ENCODE measurements at regions not wholly inside any gene's neighbourhood (a gene's known extent, or its start where the extent isn't known, plus 50 kb on each side); places are given as distances from the start of the nearest gene placed in this dataset.

DNA sequence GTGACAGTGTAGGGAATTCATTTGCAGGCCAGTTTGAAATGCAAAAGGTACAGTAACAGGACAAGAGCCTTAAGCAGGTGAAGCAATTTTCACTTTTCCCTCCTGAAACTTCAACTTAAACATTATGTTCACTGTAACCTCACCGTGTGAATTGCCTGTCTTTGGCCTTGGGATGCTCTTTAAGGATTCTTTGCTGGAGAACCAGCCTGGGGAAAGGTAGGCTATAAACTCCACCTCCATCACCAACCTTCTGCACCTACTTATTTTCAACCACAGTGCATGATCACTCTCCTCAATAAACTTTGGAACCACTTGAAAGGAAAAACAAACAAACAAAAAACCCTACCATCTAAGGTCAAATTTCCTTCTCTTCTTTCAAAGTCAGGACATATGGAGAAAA is 300.5 kb downstream of the TLE1 start:
- H3K36me3 ChIP-seq (ENCODE audit: control insufficient read depth, insufficient read depth, low read length): no peaks in the 10 kb centered on the region
- H3K9me3 ChIP-seq (ENCODE audit: control insufficient read depth, insufficient read depth, low read length): no peaks in the 10 kb centered on the region
- H3K27ac ChIP-seq (ENCODE audit: low read depth, low read length): no peak overlapping the region
- H3K27me3 ChIP-seq (ENCODE audit: control insufficient read depth, insufficient read depth, low read length): no peaks in the 10 kb centered on the region
- no peak overlapping the region for H3K4me3 ChIP-seq (ENCODE audit: low read depth, low read length)
- H3K9ac ChIP-seq (ENCODE audit: low read depth, low read length): no peak overlapping the region
- peaks cover 17% of the 10 kb centered on the region for H3K4me1 ChIP-seq (ENCODE audit: control insufficient read depth, insufficient read depth, low read length)

DNA sequence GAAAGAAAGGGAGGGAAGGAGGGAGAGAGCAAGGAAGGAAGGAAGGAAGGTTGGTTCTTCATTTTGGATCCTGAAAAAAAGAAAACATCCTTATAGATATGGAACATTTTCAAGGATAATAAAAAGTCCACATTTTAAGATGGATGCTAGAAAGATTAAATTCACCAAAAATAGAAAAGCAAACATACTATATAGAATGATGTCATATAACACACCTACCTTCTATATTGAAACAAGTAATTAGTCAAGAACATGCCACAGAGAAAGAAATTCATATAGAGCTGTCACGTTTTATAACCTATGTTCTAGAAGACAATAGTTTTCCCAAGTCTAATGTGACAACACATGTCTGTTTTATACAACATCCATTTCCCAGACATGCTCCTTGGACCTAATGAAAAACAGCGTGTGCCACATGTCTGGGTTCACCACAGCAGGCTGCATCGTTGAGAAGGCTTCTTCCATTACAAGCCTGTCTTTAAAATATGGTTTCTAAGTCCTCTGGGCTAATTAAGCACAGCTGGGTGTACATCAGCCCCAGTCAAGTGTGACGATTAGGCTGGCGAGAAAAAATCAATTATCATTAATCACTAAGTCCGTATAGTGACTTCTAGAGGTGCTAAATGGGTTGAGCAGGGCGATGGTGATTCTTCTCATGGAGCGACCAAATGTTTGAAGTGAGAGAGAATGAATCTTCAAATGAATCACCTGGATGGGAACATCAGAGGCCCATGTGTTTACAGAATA is 301.8 kb downstream of the TLE1 start:
- no peaks in the 10 kb centered on the region for H3K27me3 ChIP-seq (ENCODE audit: control insufficient read depth, insufficient read depth, low read length)
- no peaks in the 10 kb centered on the region for H3K9me3 ChIP-seq (ENCODE audit: control insufficient read depth, insufficient read depth, low read length)
- H3K4me3 ChIP-seq (ENCODE audit: low read depth, low read length): no peak overlapping the region
- H3K4me1 ChIP-seq (ENCODE audit: control insufficient read depth, insufficient read depth, low read length): peaks cover 17% of the 10 kb centered on the region
- no peak overlapping the region for H3K9ac ChIP-seq (ENCODE audit: low read depth, low read length)
- H3K36me3 ChIP-seq (ENCODE audit: control insufficient read depth, insufficient read depth, low read length): no peaks in the 10 kb centered on the region
- H3K27ac ChIP-seq (ENCODE audit: low read depth, low read length): no peak overlapping the region

DNA sequence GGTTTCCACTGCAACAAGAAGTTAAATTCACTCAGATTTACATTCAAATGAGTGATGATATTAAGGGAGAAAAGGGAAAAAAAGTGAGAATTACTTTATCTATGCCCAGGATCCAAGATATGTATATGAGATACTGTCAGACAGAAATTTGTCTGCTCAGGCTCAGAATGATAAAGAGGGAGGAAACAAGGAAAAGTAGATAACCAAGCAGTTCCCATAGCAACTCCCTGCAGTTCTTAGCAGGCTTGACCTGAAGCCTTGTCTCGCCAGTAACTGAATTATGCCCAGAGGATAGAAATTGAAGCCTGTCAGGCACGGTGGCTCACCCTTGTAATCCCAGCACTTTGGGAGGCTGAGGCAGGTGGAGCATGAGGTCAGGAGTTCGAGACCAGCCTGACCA is 304.4 kb downstream of the TLE1 start:
- peaks cover 12% of the 10 kb centered on the region for H3K4me1 ChIP-seq (ENCODE audit: control insufficient read depth, insufficient read depth, low read length)
- H3K9ac ChIP-seq (ENCODE audit: low read depth, low read length): no peak overlapping the region
- no peaks in the 10 kb centered on the region for H3K27me3 ChIP-seq (ENCODE audit: control insufficient read depth, insufficient read depth, low read length)
- no peak overlapping the region for H3K4me3 ChIP-seq (ENCODE audit: low read depth, low read length)
- H3K36me3 ChIP-seq (ENCODE audit: control insufficient read depth, insufficient read depth, low read length): no peaks in the 10 kb centered on the region
- no peak overlapping the region for H3K27ac ChIP-seq (ENCODE audit: low read depth, low read length)
- H3K9me3 ChIP-seq (ENCODE audit: control insufficient read depth, insufficient read depth, low read length): no peaks in the 10 kb centered on the region

DNA sequence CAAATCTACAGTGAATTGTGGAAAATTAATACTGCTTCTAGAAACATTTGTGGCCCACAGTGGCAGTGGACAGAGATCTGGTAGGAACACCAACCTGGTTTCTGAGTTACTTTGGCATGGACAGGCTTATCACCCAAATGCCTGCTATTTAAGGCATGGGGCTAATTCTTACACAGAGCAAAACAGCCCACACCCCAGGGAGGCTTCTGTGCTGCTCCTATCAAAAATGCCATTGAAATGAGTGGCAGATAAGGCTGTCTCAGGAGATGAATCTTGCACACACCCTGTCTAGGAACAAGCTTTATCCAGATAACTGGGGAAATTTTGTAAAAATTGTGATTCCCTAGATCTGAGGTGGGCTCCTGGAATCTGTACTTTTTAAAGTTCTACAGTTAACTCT is 307.1 kb downstream of the TLE1 start:
- Histone ChIP-seq H3K27ac (ENCODE audit: low read depth, low read length) (no peak overlapping the region), H3K9ac (ENCODE audit: low read depth, low read length) (no peak overlapping the region), H3K36me3 (ENCODE audit: control insufficient read depth, insufficient read depth, low read length) (no peaks in the 10 kb centered on the region)

DNA sequence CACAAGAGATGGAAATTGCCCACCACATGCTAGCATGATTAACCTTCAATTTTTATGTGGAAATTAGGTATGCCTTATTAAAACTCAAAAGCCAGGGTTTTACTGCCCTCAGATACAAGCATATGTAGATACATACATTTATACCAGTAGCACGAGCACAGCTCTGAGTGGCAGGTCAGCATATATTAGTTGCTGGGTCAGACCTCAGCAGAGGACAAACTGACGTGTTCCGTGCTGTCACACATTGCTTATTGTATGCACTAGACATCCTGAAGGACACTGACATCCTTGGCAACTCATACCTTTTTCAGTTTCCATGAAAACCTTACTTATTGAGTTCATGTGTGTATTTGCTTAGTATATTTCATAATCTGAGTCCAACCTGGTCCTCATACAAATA is 307.7 kb downstream of the TLE1 start:
- H3K9me3 ChIP-seq (ENCODE audit: control insufficient read depth, insufficient read depth, low read length): no peaks in the 10 kb centered on the region
- H3K4me3 ChIP-seq (ENCODE audit: low read depth, low read length): no peak overlapping the region
- no peak overlapping the region for H3K27ac ChIP-seq (ENCODE audit: low read depth, low read length)
- H3K4me1 ChIP-seq (ENCODE audit: control insufficient read depth, insufficient read depth, low read length): no peaks in the 10 kb centered on the region
- H3K9ac ChIP-seq (ENCODE audit: low read depth, low read length): no peak overlapping the region
- H3K27me3 ChIP-seq (ENCODE audit: control insufficient read depth, insufficient read depth, low read length): no peaks in the 10 kb centered on the region
- no peaks in the 10 kb centered on the region for H3K36me3 ChIP-seq (ENCODE audit: control insufficient read depth, insufficient read depth, low read length)

More for the DNA sequence above, 307.1 kb downstream of the TLE1 start:
- H3K4me1 ChIP-seq (ENCODE audit: control insufficient read depth, insufficient read depth, low read length): no peaks in the 10 kb centered on the region
- H3K4me3 ChIP-seq (ENCODE audit: low read depth, low read length): no peak overlapping the region
- H3K27me3 ChIP-seq (ENCODE audit: control insufficient read depth, insufficient read depth, low read length): no peaks in the 10 kb centered on the region
- H3K9me3 ChIP-seq (ENCODE audit: control insufficient read depth, insufficient read depth, low read length): no peaks in the 10 kb centered on the region

DNA sequence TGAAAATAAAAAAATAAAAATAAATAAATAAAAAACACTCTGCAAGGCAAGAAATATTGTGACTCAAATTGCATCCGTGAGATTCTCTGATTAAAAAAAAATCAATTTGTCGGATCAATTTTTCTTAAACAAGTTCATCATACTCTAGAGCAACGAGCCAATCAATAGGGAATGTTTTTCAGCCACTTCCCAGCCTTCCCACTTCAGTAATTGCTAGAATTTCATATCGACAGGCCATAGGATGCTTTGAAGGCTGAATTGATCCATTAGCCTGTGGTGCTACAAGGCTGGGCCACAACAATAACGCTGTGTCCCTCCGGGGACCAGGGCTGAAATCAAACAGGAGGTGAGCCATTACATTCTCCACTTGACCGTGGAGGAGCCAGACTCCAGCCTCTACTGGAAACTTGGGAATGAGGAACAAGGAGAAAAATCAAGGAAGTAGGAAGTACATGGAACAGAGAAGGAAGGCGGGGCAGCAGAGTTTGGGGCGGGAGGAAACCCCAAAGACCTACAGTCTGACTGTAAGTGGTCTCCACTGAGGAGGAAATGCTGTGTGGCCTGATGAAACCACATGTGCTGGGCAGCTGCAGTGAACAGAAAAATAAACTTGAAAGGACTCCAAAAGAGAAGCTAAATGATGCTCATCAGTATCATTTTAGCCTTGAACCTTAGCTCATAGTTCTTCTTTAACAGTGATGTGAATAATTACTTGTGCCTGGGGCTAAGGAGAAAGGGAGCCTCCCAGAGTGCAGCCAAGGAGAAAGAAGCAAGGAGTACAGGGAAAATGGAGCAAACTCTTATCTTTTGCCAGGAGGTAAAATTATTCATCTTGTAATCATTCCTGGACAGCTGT is 308.6 kb downstream of the TLE1 start:
- H3K4me3 ChIP-seq (ENCODE audit: low read depth, low read length): no peak overlapping the region
- H3K27me3 ChIP-seq (ENCODE audit: control insufficient read depth, insufficient read depth, low read length): no peaks in the 10 kb centered on the region
- H3K9ac ChIP-seq (ENCODE audit: low read depth, low read length): no peak overlapping the region
- no peaks in the 10 kb centered on the region for H3K36me3 ChIP-seq (ENCODE audit: control insufficient read depth, insufficient read depth, low read length)
- no peaks in the 10 kb centered on the region for H3K9me3 ChIP-seq (ENCODE audit: control insufficient read depth, insufficient read depth, low read length)
- H3K4me1 ChIP-seq (ENCODE audit: control insufficient read depth, insufficient read depth, low read length): no peaks in the 10 kb centered on the region
- H3K27ac ChIP-seq (ENCODE audit: low read depth, low read length): no peak overlapping the region

DNA sequence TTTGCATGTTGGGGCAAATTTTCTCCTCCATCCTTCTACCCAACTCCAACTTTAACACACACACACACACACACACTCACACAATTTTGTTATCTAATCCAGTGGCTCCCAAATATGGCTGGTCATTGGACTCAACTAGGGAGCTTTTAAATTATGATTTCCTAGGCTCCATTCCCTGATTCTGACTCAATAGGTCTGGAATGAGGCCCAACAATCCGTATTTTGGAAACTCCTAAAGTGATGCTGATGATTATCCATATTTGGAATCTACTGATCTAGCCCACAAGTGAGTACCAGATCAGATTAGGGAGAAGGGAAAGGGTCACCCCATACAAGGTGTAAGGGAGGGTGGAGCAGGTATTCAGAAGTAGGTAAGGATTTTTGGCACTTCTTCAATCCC is 309.7 kb downstream of the TLE1 start:
- Histone ChIP-seq H3K9me3 (ENCODE audit: control insufficient read depth, insufficient read depth, low read length) (no peaks in the 10 kb centered on the region), H3K4me1 (ENCODE audit: control insufficient read depth, insufficient read depth, low read length) (0 out of 2 replicates have a peak, but pooled peaks cover 8% of the 10 kb centered on the region), H3K27me3 (ENCODE audit: control insufficient read depth, insufficient read depth, low read length) (no peaks in the 10 kb centered on the region), H3K27ac (ENCODE audit: low read depth, low read length) (no peak overlapping the region), H3K4me3 (ENCODE audit: low read depth, low read length) (no peak overlapping the region), H3K36me3 (ENCODE audit: control insufficient read depth, insufficient read depth, low read length) (no peaks in the 10 kb centered on the region), H3K9ac (ENCODE audit: low read depth, low read length) (no peak overlapping the region)

DNA sequence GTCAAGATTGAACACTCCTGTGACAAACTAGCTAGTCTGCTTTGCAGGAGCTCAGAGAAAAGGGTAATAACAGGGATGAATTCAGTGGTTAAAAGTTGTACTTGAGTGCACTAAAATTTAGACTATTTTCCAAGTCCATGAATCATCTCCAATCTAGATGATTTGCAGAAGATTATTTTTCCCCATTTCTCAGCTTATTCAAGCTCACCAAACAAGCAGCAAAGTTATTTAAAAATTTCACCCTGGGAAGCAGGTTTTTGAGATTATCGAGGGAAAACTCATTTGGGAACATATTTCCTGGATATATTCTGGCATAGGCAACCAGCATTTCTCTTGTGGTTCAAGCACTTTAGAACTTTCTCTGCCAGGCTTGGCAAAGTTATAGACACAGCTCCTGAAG is 311.4 kb downstream of the TLE1 start:
- Histone ChIP-seq H3K27ac (ENCODE audit: low read depth, low read length) (no peak overlapping the region), H3K27me3 (ENCODE audit: control insufficient read depth, insufficient read depth, low read length) (no peaks in the 10 kb centered on the region), H3K36me3 (ENCODE audit: control insufficient read depth, insufficient read depth, low read length) (no peaks in the 10 kb centered on the region), H3K4me1 (ENCODE audit: control insufficient read depth, insufficient read depth, low read length) (0 out of 2 replicates have a peak, but pooled peaks cover 9% of the 10 kb centered on the region), H3K9me3 (ENCODE audit: control insufficient read depth, insufficient read depth, low read length) (no peaks in the 10 kb centered on the region), H3K9ac (ENCODE audit: low read depth, low read length) (no peak overlapping the region), H3K4me3 (ENCODE audit: low read depth, low read length) (no peak overlapping the region)

DNA sequence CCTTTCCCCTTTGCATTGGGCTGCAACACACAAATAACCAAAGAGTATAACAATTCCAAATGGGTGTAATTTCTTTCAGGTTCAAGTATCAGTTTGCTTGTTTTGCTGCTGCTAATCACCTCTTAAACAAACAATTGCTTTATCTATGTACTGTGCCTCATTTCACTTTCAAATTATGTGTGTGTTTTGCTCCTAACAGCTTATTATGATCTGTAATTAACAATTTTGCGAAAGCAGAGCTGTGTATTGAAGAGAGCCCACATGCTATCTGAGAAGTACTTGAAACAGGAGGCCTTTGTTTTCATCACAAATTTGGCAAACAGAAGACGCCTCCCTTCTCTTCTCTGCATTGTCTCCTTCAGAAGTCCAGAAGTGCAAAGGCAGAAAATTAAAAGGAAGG is 312.0 kb downstream of the TLE1 start:
- no peak overlapping the region for H3K4me3 ChIP-seq (ENCODE audit: low read depth, low read length)
- H3K9ac ChIP-seq (ENCODE audit: low read depth, low read length): no peak overlapping the region
- H3K27ac ChIP-seq (ENCODE audit: low read depth, low read length): no peak overlapping the region
- peaks cover 14% of the 10 kb centered on the region for H3K4me1 ChIP-seq (ENCODE audit: control insufficient read depth, insufficient read depth, low read length)
- H3K27me3 ChIP-seq (ENCODE audit: control insufficient read depth, insufficient read depth, low read length): no peaks in the 10 kb centered on the region
- no peaks in the 10 kb centered on the region for H3K36me3 ChIP-seq (ENCODE audit: control insufficient read depth, insufficient read depth, low read length)
- no peaks in the 10 kb centered on the region for H3K9me3 ChIP-seq (ENCODE audit: control insufficient read depth, insufficient read depth, low read length)

DNA sequence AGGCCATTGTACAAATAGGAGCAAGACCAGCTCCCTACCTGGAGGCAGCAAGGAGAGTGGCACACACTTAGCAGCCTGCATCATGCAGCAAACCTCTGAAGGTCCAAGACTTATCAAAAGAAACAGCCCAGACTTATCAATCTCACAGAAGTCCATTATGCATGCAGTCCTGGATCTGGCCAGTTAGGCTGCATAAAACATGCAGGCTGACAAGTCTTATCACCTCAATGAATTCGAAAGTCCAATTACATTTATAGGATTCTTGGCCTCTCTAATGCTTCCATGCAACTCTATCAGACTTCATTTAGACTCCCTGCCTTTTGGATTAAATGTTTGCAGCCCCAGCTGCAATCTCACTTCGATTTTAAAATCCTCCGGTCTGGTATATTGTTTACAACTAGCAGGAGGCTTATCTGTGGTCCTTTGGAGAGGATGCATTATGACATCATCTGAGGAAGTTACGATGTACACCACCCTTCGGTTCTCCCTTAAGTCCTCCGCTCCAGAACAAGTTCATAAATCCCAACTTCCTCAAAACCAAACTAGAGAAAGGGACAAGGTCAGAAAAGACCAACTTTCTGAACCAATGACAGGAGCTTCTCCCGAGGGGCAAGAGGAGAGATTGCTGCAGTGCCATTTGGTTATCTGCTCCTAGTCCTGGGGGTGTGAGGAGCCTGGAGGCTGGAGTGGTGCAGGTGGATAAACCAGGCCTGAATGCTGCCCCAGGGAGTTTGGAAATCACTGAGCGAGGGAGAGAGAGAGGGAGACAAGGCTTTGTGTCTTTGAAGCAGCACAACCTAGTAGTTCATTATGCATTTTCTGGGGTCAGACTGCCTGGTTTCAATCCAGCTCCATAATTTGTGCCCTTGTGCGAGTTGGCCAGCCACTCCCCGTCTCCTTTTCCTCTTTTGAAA is 313.9 kb downstream of the TLE1 start:
- Histone ChIP-seq H3K27me3 (ENCODE audit: control insufficient read depth, insufficient read depth, low read length) (no peaks in the 10 kb centered on the region), H3K9me3 (ENCODE audit: control insufficient read depth, insufficient read depth, low read length) (no peaks in the 10 kb centered on the region), H3K4me3 (ENCODE audit: low read depth, low read length) (no peak overlapping the region), H3K36me3 (ENCODE audit: control insufficient read depth, insufficient read depth, low read length) (no peaks in the 10 kb centered on the region), H3K9ac (ENCODE audit: low read depth, low read length) (no peak overlapping the region), H3K27ac (ENCODE audit: low read depth, low read length) (no peak overlapping the region), H3K4me1 (ENCODE audit: control insufficient read depth, insufficient read depth, low read length) (peaks cover 22% of the 10 kb centered on the region)
